DOHH2 (cell line): ENCODE measurements at regions not wholly inside any gene's neighbourhood (a gene's known extent, or its start where the extent isn't known, plus 50 kb on each side); places are given as distances from the start of the nearest gene placed in this dataset.

ENCODE experiments used
- H3F3A ChIP-seq: fragments of 200-600 bp; sonication (generic), shearing (Covaris generic); 2 replicates; pipeline ENCODE4 v1.6.0; 2016; ENCODE audit warnings: antibody characterized with exemption, mild to moderate bottlenecking; ENCODE audit not compliant: control insufficient read depth, insufficient read depth
- H3K27ac ChIP-seq: fragments of 200-600 bp; sonication (generic); 2 replicates; pipeline ENCODE4 v1.5.1; 2014; ENCODE audit warnings: low read depth, mild to moderate bottlenecking, low read length, moderate library complexity
- H3K27me3 ChIP-seq: fragments of 200-600 bp; sonication (generic); 2 replicates; pipeline ENCODE4 v1.6.1; 2014; ENCODE audit warnings: mild to moderate bottlenecking, low read length, mixed read lengths; ENCODE audit not compliant: control insufficient read depth
- H3K36me3 ChIP-seq: fragments of 200-600 bp; sonication (generic); 2 replicates; pipeline ENCODE4 v1.6.1; 2014; ENCODE audit warnings: mild to moderate bottlenecking, low read length, moderate library complexity, mixed read lengths; ENCODE audit not compliant: control insufficient read depth
- H3K4me1 ChIP-seq: fragments of 200-600 bp; sonication (generic); 2 replicates; pipeline ENCODE4 v1.6.1; 2014; ENCODE audit warnings: mild to moderate bottlenecking, low read length, mixed read lengths; ENCODE audit not compliant: control insufficient read depth
- H3K4me2 ChIP-seq: fragments of 200-600 bp; sonication (generic); 2 replicates; pipeline ENCODE4 v1.6.0; 2014; ENCODE audit warnings: mild to moderate bottlenecking, low read length, moderate library complexity
- H3K4me3 ChIP-seq: fragments of 200-600 bp; sonication (generic); 2 replicates; pipeline ENCODE4 v1.5.1; 2014; ENCODE audit warnings: mild to moderate bottlenecking, low read length, mixed read lengths
- H3K79me2 ChIP-seq: fragments of 200-600 bp; sonication (generic); 2 replicates; pipeline ENCODE4 v1.6.1; 2014; ENCODE audit warnings: mild to moderate bottlenecking, low read length, mixed read lengths; ENCODE audit not compliant: control insufficient read depth
- H3K9me2 ChIP-seq: fragments of 200-600 bp; sonication (generic); replicated peaks from 2 replicates; pipeline ENCODE4 v1.6.1; 2014; ENCODE audit warnings: mild to moderate bottlenecking, low read length, mixed read lengths; ENCODE audit not compliant: control insufficient read depth
- H3K9me3 ChIP-seq: fragments of 200-600 bp; sonication (generic); 2 replicates; pipeline ENCODE4 v1.6.1; 2014; ENCODE audit warnings: antibody characterized with exemption, low read length, mixed read lengths; ENCODE audit not compliant: control insufficient read depth, insufficient read depth
- H4K20me1 ChIP-seq: fragments of 200-600 bp; sonication (generic); 2 replicates; pipeline ENCODE4 v1.6.0; 2014; ENCODE audit warnings: low read depth, mild to moderate bottlenecking, antibody characterized with exemption, low read length, moderate library complexity; ENCODE audit not compliant: control insufficient read depth, insufficient read depth
- CTCF ChIP-seq: fragments of 200-600 bp; sonication (generic); IDR thresholded peaks from one replicate; pipeline ENCODE4 v1.5.1; 2014; ENCODE audit warnings: antibody characterized with exemption, mild to moderate bottlenecking, low read depth, low read length; ENCODE audit not compliant: poor library complexity, severe bottlenecking
- EZH2phosphoT487 ChIP-seq: fragments of 200-600 bp; sonication (generic); IDR thresholded peaks from 2 replicates; pipeline ENCODE4 v1.6.1; 2017; ENCODE audit warnings: borderline replicate concordance, mild to moderate bottlenecking, antibody characterized with exemption, low read length, moderate library complexity, mixed read lengths

GRCh38 chr1:55605155-55605554 lies 390.0 kb upstream of the USP24 start:
- peaks cover 3% of the 10 kb centered on the region; the same call in 1 of the 2 replicates for H3K9me3 ChIP-seq
- H3K27me3 ChIP-seq: peaks cover 3% of the 10 kb centered on the region; the same call in 1 of the 2 replicates
- no peak overlapping the region for H3K4me3 ChIP-seq
- H3F3A ChIP-seq: no peaks in the 10 kb centered on the region
- no peaks in the 10 kb centered on the region for H3K36me3 ChIP-seq
- no peaks in the 10 kb centered on the region for H3K4me1 ChIP-seq
- H3K4me2 ChIP-seq: no peak overlapping the region
- no peaks in the 10 kb centered on the region for H3K9me2 ChIP-seq
- H3K79me2 ChIP-seq: no peaks in the 10 kb centered on the region
- TF ChIP-seq CTCF: no peak
- TF ChIP-seq EZH2phosphoT487: no peak
- H4K20me1 ChIP-seq: no peaks in the 10 kb centered on the region
- H3K27ac ChIP-seq: no peak overlapping the region

- no peaks in the 10 kb centered on the region for H3K9me2 ChIP-seq
- no peaks in the 10 kb centered on the region for H3K4me1 ChIP-seq
- H4K20me1 ChIP-seq: no peaks in the 10 kb centered on the region
- TF ChIP-seq EZH2phosphoT487 (no peak), CTCF (no peak)
- H3K4me3 ChIP-seq: no peak overlapping the region
- H3K4me2 ChIP-seq: no peak overlapping the region
- H3K27me3 ChIP-seq: peaks cover 3% of the 10 kb centered on the region; the same call in 1 of the 2 replicates
- H3K36me3 ChIP-seq: no peaks in the 10 kb centered on the region
- H3F3A ChIP-seq: no peaks in the 10 kb centered on the region
- H3K9me3 ChIP-seq: peaks cover 3% of the 10 kb centered on the region; the same call in 1 of the 2 replicates
- H3K27ac ChIP-seq: no peak overlapping the region
- no peaks in the 10 kb centered on the region for H3K79me2 ChIP-seq
Observed at GRCh38 chr1:55604749-55605148, 389.6 kb upstream of the USP24 start.

- H3K36me3 ChIP-seq: no peaks in the 10 kb centered on the region
- TF ChIP-seq EZH2phosphoT487 (no peak), CTCF (no peak)
- no peak overlapping the region for H3K4me2 ChIP-seq
- no peaks in the 10 kb centered on the region for H4K20me1 ChIP-seq
- peaks cover 3% of the 10 kb centered on the region; the same call in 1 of the 2 replicates for H3K27me3 ChIP-seq
- no peaks in the 10 kb centered on the region for H3K79me2 ChIP-seq
- H3K27ac ChIP-seq: no peak overlapping the region
- no peaks in the 10 kb centered on the region for H3F3A ChIP-seq
- peaks cover 3% of the 10 kb centered on the region; the same call in 1 of the 2 replicates for H3K9me3 ChIP-seq
- no peaks in the 10 kb centered on the region for H3K4me1 ChIP-seq
- H3K9me2 ChIP-seq: no peaks in the 10 kb centered on the region
- no peak overlapping the region for H3K4me3 ChIP-seq
Observed at GRCh38 chr1:55604179-55604578, 389.0 kb upstream of the USP24 start.
